Spleen (tissue), 7 donors: ENCODE measurements at regions not wholly inside any gene's neighbourhood (a gene's known extent, or its start where the extent isn't known, plus 50 kb on each side); places are given as distances from the start of the nearest gene placed in this dataset.

Experiments used
- POLR2AphosphoS5 ChIP-seq, 3 donors: sonication (generic); formaldehyde crosslinking; IDR thresholded peaks; one replicate each; pipeline ENCODE4 v1.5.1; 2017; ENCODE audit warnings: antibody characterized with exemption in 3 of 3
- TF ChIP-seq, protein P1 (sequence below), 11 experiments: fragments of 200-600 bp in 7 of 11; fragments of 450-650 bp in 4 of 11; sonication (generic) in 4 of 11; IDR thresholded peaks in 8 of 11; conservative IDR thresholded peaks in 3 of 11; 1 replicate in 7 of 11; 2 replicates in 4 of 11; pipeline versions ENCODE4 v1.4.0 to v1.8.0; 2016 to 2021; ENCODE audit warnings: antibody characterized with exemption in 11 of 11, inconsistent platforms in 4 of 11, mild to moderate bottlenecking in 1 of 11
- donor health status: DM: no; HTN: no; CAD: no; lungs with moderate emphysema.
- donor health status: DM: no; HTN: no; CAD: no.
- donor health status: DM: no; HTN: no; CAD: no.

DNA sequence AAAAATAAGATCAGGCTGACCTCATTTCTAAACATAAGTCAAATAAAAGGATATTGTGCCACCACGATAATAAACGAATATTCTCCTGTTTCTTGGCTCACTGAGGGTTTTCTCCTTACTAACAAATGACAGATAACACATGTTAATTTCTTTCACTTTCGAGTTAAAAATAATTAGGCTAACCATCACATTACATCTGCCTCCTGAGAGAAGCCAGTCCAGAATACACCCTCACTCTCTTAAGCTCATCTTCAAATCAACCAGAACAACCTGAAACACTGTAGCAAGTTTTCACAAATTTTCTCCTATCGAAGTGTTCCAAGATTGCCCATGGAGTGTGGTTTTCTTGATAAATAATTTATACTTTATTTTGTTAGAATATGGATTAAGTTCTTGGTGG, 1285.6 kb upstream of the EYS start:
- TF ChIP-seq, protein P1, sequence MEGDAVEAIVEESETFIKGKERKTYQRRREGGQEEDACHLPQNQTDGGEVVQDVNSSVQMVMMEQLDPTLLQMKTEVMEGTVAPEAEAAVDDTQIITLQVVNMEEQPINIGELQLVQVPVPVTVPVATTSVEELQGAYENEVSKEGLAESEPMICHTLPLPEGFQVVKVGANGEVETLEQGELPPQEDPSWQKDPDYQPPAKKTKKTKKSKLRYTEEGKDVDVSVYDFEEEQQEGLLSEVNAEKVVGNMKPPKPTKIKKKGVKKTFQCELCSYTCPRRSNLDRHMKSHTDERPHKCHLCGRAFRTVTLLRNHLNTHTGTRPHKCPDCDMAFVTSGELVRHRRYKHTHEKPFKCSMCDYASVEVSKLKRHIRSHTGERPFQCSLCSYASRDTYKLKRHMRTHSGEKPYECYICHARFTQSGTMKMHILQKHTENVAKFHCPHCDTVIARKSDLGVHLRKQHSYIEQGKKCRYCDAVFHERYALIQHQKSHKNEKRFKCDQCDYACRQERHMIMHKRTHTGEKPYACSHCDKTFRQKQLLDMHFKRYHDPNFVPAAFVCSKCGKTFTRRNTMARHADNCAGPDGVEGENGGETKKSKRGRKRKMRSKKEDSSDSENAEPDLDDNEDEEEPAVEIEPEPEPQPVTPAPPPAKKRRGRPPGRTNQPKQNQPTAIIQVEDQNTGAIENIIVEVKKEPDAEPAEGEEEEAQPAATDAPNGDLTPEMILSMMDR (IDR thresholded peaks at IDR 0.05 in 8 of 11, conservative IDR thresholded peaks at IDR 0.05 in 3 of 11), result no peak
- no peak for TF ChIP-seq POLR2AphosphoS5 (IDR thresholded peaks at IDR 0.05)
